HepG2 (cell line): ENCODE measurements at regions not wholly inside any gene's neighbourhood (a gene's known extent, or its start where the extent isn't known, plus 50 kb on each side); places are given as distances from the start of the nearest gene placed in this dataset.

Experiments
- ATAC-seq: fragments of 200-7000 bp; cut with Tn5 transposase; 3 replicates; pipeline ENCODE4 v1.9.1; 2020; ENCODE audit warnings: mild to moderate bottlenecking, moderate library complexity
- BruUV-seq: library from RNA; stranded (reverse); fragments of 400-500 nt; replicated peaks from 2 replicates; lab custom pipeline; 2021; lab: Mats Ljungman, UMichigan
- CTCF ChIA-PET: fragments of 300-600 bp; formaldehyde crosslinking; extraction: SDS; loops from one replicate; lab custom pipeline; 2021; ENCODE audit warnings: low total read pairs, inconsistent platforms, low intra/inter-chr PET ratio; lab: Yijun Ruan, JAX
- POLR2A ChIA-PET: fragments of 350-600 bp; sonication (Branson Sonifier 250); formaldehyde crosslinking; loops from one replicate; lab custom pipeline; 2020; ENCODE audit warnings: antibody characterized with exemption, inconsistent platforms; lab: Yijun Ruan, JAX
- DNase-seq: peaks from one replicate; pipeline ENCODE4 v3.0.0-alpha.2; 2015; ENCODE audit warnings: low spot score
- FAIRE-seq: peaks from 3 replicates; lab custom pipeline; 2011; peaks lifted over from hg19 to GRCh38; lab: Jason Lieb, UNC
- H2AFZ ChIP-seq: one replicate; pipeline ENCODE4 v1.6.1; 2011; ENCODE audit warnings: low read length, inconsistent platforms
- H3K27ac ChIP-seq: fragments of 300-600 bp; 3 replicates; pipeline ENCODE4 v1.8.0; 2011; ENCODE audit warnings: mixed run types, mild to moderate bottlenecking, mixed read lengths, low read length, inconsistent platforms; ENCODE audit not compliant: insufficient read depth; ENCODE audit errors: extremely low read length
- H3K27me3 ChIP-seq, 2 experiments: fragments of 200-600 bp in 1 of 2; 2 replicates in 1 of 2; 3 replicates in 1 of 2; pipeline versions ENCODE4 v1.6.0 to v1.8.0; 2011; ENCODE audit warnings: low read length in 2 of 2, mild to moderate bottlenecking in 2 of 2, moderate library complexity in 2 of 2, inconsistent platforms in 1 of 2; ENCODE audit not compliant: insufficient read depth in 2 of 2, control insufficient read depth in 1 of 2
- H3K36me3 ChIP-seq, 2 experiments: fragments of 200-600 bp in 1 of 2; replicated peaks in 1 of 2; 2 replicates in 1 of 2; 3 replicates in 1 of 2; pipeline versions ENCODE4 v1.5.1 to v1.8.0; 2011; ENCODE audit warnings: low read length in 2 of 2, inconsistent platforms in 1 of 2; ENCODE audit not compliant: insufficient read depth in 2 of 2, control insufficient read depth in 1 of 2
- H3K4me1 ChIP-seq: 2 replicates; pipeline ENCODE4 v1.5.1; 2012; ENCODE audit warnings: low read length, inconsistent platforms; ENCODE audit not compliant: insufficient read depth
- H3K4me2 ChIP-seq: 2 replicates; pipeline ENCODE4 v1.6.0; 2011; ENCODE audit warnings: low read depth, low read length, inconsistent platforms
- H3K4me3 ChIP-seq, 3 experiments: fragments of 200-600 bp in 1 of 3; sonication (generic), shearing (Covaris generic) in 1 of 3; replicated peaks in 1 of 3; 2 replicates each; pipeline ENCODE4 v1.5.1; 2011 to 2016; ENCODE audit warnings: low read length in 3 of 3, inconsistent platforms in 2 of 3, low read depth in 2 of 3, mild to moderate bottlenecking in 2 of 3, control low read depth in 1 of 3, mixed read lengths in 1 of 3; ENCODE audit not compliant: insufficient read depth in 1 of 3
- H3K79me2 ChIP-seq: one replicate; pipeline ENCODE4 v1.6.1; 2011; ENCODE audit warnings: low read length, inconsistent platforms; ENCODE audit not compliant: insufficient read depth
- H3K9ac ChIP-seq: 2 replicates; pipeline ENCODE4 v1.6.0; 2011; ENCODE audit warnings: mild to moderate bottlenecking, low read depth, low read length, inconsistent platforms; ENCODE audit not compliant: insufficient read depth
- H3K9me3 ChIP-seq: 2 replicates; pipeline ENCODE4 v1.5.1; 2012; ENCODE audit warnings: mild to moderate bottlenecking, low read length
- H4K20me1 ChIP-seq: 2 replicates; pipeline ENCODE4 v1.6.0; 2011; ENCODE audit warnings: inconsistent platforms, mild to moderate bottlenecking, low read length, moderate library complexity; ENCODE audit not compliant: insufficient read depth
- FUBP1 ChIP-seq: sonication (generic); formaldehyde crosslinking; IDR thresholded peaks from 2 replicates; pipeline ENCODE4 v1.5.1; 2020; ENCODE audit warnings: missing genetic modification reagents, mild to moderate bottlenecking, borderline replicate concordance
- SKI ChIP-seq: fragments of 450-650 bp; IDR thresholded peaks from one replicate; pipeline ENCODE4 v1.6.1; 2018; ENCODE audit warnings: mild to moderate bottlenecking; ENCODE audit not compliant: partially characterized antibody
- TFE3 ChIP-seq: IDR thresholded peaks from 2 replicates; pipeline ENCODE4 v1.6.1; 2016
- WGBS: methylation state at CpG from one replicate; pipeline ENCODE4 v1.1.6; 2017; ENCODE audit warnings: low lambda C conversion rate; 5-methylcytosine and 5-hydroxymethylcytosine counted together
- in situ Hi-C: cut with HindIII; loops from 2 replicates; pipeline ENCODE4 v1.10.0; 2017; ENCODE audit warnings: low pct_unique_long_range_greater_than_20kb; ENCODE audit not compliant: extremely low pct_ligation_motif_present
- intact Hi-C: fragments of 100-400 bp; cut with micrococcal nuclease; formaldehyde crosslinking; loops from one replicate; pipeline ENCODE4 v1.10.0; 2022; ENCODE audit not compliant: unreplicated experiment

GRCh38 chr5:90220554-90220953, 189.0 kb downstream of the CETN3 start:
- POLR2A ChIA-PET: no interaction called here
- no peak overlapping the region for H2AFZ ChIP-seq
- H4K20me1 ChIP-seq: no peaks in the 10 kb centered on the region

More at GRCh38 chr5:90220554-90220953, 189.0 kb downstream of the CETN3 start:
- CTCF ChIA-PET: no interaction called here
- FAIRE-seq (no peak), DNase-seq (no peak), ATAC-seq (no peak)
- BruUV-seq: no TSS peak
- no peaks in the 10 kb centered on the region for H3K4me1 ChIP-seq
- H3K27me3 ChIP-seq: no peaks in the 10 kb centered on the region
- H3K9me3 ChIP-seq: no peaks in the 10 kb centered on the region
- H3K36me3 ChIP-seq: no peaks in the 10 kb centered on the region
- in situ Hi-C loops: no loop called here
- intact Hi-C loops: no loop called here
- WGBS: 3% methylated on average over 3 of the region's 3 CpGs
- H3K9ac ChIP-seq: no peak overlapping the region
- H3K4me2 ChIP-seq: no peak overlapping the region
- H3K27ac ChIP-seq: no peak overlapping the region
- no peak overlapping the region for H3K4me3 ChIP-seq
- TF ChIP-seq TFE3 (no peak), SKI (no peak), FUBP1 (CRISPR knock-in tag) (no peak)
- no peaks in the 10 kb centered on the region for H3K79me2 ChIP-seq
